GM19372 (cell line): ENCODE measurements at regions not wholly inside any gene's neighbourhood (a gene's known extent, or its start where the extent isn't known, plus 50 kb on each side); places are given as distances from the start of the nearest gene placed in this dataset.
"Not testable (repeated sequence)": the region's sequence is repeated elsewhere in the genome, so short reads cannot be mapped to it uniquely, and the experiment has no call there.

Experiments used
- ATAC-seq: cut with Tn5 transposase; IDR thresholded peaks from one replicate; pipeline ENCODE4 v1.9.1; 2021; ENCODE audit warnings: mild to moderate bottlenecking, low read depth, moderate library complexity; ENCODE audit not compliant: unreplicated experiment

DNA sequence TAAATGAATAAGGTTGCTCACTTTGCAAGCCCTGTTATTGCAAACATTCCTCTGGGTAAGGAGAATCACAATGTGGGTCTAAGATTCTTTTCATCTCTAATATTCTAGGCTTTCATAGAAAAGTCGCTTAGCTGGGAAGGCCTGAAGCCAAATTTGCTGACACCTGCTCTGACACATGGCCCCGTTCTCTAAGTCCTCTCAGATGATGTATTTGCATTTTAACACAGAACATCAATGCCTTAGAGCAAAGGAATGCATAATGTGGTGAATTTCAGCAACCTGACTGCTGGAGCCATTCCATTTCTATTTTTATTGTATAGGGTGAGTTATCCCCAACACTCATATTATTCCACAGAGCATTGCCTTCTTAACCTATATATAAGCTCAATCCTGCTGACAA, 682.1 kb upstream of the NRP1 start:
- ATAC-seq = no peak

DNA sequence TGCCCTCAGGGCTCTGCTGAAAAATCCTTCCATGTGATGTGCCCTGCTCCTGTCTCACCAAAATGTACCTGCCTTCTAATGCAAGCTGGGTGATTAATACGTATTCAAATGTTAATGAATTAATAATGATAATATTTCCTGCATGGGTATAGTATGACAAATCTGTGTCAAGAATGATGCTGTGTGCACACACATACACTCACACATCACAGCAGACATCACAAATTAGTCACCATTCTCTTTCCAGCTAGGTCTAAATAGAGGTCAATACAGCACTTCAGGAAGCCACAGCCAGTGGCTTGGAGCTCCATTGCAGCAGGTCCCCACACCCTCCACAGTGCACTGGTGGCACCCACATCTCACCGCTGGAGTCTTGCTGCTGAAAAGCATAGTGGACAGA, 681.2 kb upstream of the NRP1 start:
- ATAC-seq = no peak

DNA sequence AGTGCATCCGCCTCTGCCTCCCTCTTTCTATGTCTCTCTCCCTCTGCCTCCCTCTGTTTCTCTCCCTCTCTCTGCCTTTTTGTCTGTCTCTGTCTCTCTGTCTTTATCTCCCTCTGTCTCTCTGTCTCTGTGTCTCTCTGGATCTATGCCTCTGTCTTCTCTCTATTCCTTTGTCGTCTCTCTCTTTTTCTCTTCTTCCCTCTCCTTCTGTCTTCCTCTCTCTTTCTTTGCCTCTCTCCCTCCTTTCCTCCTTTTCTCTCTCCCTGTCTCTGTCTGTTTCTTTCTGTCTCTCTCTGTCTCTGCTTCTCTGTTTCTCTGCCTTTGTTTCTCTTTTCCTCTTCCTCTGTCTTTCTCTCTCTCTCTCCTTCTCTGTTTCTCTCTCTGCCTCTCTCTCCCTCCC, 678.8 kb upstream of the NRP1 start:
- no peak for ATAC-seq

DNA sequence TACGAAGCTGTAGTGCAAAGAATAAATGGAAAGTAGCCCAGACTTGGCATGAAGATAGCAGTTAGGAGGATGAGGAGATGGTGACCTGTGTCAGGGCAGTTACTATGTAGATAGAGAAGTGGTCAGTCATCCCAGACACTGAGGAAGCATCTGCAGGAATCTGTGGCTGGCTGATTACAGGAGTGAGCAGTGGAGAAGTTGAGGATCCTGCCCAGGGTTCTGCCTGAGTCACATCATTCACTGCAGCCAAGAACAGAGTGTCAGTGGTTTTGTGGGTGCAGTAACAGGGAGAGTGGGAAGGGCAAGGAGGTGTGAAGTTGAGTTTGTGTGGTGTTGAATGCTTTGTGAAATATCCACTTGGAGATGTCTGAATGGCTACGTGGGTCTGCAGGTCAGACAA, 676.4 kb upstream of the NRP1 start:
- no peak for ATAC-seq

DNA sequence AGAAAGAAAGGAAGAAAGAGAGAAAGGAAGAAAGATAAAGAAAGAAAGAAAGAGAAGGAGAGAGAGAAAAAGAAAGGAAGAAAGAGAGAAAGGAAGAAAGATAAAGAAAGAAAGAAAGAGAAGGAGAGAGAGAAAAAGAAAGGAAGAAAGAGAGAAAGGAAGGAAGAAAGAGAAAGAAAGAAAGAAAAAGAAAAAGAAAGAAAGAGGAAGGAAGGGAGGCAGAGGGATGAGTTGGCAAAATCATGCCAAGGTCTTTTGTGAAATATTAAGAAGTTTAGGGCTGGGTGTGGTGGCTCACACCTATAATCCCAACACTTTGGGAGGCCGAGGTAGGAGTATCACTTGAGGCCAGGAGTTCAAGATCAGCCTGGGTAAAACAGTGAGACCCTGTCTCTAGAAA, 675.8 kb upstream of the NRP1 start:
- ATAC-seq = not testable (repeated sequence)

DNA sequence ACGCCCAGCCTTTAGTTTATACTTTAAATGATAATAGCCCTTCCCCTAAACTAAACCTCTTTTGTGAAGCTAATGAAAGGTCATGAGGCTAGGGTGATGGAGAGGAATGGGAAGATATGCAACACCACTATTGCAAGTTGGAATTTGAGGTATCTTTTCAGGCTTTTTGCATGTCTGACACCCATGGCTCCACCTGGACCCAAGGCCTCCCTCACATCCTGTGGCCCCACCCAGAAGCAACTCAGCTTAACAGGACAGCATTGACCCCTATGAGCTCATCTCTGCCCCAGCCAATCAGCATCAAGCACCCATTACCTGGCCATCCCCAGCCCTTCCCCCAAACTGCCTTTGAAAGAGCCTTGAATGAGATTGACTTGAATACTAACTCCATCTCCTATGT, 674.2 kb upstream of the NRP1 start:
- no peak for ATAC-seq

DNA sequence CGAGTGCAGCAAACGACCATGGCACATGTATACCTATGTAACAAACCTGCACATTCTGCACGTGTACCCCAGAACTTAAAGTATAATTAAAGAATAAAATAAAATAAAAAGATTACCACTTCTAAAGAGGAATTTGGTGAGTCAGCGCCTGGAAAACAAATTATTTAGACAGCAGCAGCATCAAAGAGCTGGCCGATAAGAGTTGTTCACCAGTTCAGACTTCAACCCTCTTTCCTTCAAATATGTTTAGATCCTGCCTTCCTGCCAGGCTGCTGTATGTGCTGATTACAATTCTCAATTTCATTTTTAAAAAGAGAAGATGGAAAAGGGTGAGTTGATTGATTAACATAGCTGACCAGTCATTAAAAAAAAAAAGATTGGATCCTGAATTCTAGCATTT, 672.0 kb upstream of the NRP1 start:
- ATAC-seq = no peak

DNA sequence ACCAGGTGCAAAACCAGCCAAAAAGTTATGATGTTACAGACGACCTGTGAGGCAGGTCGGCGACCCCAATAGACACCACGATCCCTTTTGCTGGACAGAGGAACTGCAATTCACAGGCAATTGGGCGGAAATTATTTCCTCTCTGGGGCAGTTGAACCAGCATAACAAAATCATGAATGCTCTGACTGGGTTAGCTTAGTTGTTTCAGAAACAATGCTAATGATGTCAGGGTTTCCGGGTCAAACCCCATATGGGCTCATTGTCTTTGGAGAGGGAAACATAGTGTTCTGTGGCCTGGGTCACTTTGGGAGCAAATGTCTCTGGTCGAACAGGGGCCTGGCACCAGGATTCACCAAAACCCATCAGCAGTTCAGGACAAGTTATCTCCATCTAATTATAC, 669.1 kb upstream of the NRP1 start:
- ATAC-seq = no peak

DNA sequence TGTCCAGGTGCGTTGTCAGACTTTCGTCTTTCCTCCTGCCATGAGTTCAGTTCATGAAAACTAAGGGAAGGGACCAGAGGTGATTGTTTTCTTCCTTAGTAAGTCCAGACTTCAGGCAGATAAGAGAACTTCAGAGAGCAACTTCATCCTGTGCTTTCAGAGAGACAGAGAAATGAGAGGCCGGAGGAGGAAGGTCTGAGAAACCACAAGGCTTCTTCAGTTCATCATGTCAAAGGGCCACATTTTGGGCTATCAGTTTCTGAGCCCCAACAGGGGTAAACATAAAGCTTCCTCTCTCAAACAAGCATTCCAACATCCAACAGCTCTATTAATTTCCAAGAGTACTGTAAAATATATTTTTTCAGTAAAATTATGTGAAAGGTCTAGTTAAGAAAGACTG, 668.4 kb upstream of the NRP1 start:
- no peak for ATAC-seq

DNA sequence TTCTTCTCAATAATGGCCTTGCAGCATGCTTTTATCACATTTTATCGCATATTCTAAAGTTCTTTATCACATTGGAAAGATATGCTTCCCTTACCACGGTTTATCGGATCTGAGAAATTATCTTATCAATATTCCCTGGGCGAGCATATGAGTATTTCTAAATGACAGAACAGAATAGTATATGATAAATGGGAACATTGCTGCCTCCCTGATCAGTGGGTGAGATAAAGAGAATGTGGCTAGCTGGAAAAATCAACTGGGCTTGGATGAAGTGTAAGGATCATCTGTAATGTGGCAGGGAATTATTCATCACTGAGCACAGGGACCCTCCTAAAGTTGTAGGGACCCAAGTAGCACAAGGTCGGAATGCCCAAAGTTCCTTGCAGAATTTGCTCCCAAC, 667.4 kb upstream of the NRP1 start:
- ATAC-seq = no peak

DNA sequence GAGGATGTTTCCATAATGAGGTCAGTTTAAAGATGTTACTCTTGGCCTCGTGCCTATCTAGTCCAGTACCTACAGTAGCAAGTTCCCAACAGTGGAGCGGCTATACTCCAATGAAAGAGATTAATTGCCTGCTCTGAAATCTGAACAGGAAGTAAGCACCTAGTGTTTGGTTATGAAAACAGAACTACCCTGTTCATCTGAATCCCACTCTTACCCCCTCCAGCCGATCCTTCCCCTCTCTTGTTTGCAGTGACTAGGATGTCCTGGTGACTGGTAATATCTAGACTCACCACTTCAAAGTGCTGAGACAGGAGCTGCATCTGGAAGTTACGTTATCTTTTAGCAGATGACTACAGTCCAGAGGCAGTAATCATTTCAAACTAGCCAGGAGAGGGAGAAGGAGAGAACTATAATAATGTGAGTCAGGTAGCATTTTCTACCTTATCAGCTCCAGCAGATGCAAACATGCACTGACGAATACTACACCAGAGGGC, 666.7 kb upstream of the NRP1 start:
- ATAC-seq = no peak

DNA sequence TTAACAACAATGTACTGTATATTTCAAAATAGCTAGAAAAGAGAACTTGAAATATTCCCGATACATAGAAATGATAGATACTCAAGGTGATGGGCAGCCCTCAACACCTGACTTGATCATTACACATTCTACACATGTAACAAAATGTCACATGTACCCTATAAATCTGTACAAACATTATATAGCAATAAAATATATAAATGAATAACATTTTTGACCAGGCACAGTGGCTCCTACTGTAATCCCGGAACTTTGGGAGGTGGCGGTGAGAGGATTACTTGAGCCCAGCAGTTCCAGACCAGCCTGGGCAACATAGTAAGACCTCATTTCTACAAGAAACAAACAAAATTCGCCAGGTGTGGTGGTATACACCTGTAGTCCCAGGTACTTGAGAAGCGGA, 659.5 kb upstream of the NRP1 start:
- ATAC-seq = no peak

DNA sequence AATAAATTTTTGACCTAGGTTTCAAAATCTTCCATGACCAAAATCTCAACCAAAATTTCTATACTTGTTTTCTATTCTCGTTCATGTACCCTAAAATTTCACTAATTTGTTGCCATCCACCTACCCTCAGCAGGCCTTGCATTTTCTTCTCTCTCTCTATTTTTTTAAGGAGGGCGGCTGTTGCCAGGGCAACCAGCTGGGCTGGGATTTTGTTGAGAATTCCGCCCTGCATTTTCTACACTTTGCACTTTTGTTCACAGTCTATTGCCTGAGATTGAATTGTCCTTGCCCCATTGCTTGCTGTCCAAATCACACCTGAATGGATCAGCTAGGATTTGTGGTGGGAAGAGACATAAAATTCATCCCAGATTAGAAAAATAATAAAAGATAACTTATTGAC, 657.5 kb upstream of the NRP1 start:
- ATAC-seq = no peak

DNA sequence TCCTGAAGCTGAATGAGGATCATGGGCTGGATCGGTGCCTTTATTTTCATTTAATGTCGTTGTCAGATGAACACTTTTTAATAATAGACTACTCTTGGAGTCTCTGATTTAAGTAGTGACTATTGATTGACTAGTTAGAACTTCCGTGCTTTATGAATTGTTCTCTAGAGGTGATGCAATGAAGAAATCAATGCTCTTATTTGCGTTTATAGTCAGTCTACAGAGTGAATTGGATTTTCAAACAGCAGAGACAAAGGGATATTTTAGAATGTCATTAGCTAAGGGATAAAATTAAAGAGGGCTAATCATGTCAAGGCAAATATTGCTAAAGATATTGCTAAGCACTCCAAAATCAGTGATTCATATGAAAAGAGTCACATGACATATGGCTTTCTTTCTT, 652.0 kb upstream of the NRP1 start:
- ATAC-seq = no peak

DNA sequence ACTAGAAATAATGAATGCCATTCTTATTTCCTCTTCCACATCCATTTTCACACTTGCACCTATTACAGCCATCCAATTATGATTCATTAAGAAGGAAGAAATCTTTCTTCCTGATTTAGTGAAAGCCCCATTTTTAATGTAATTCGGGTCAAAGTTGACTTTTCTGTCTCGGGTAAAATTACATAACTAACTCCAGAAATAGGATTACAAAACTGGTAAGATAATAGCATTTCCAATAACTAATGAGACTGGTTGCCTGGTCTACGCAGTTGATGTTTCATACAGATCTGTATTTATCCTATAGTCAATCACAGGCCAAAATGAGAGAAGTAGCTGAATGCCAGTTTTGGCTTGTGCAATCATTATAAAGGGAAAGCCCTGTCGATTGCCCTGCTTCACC, 651.5 kb upstream of the NRP1 start:
- no peak for ATAC-seq

DNA sequence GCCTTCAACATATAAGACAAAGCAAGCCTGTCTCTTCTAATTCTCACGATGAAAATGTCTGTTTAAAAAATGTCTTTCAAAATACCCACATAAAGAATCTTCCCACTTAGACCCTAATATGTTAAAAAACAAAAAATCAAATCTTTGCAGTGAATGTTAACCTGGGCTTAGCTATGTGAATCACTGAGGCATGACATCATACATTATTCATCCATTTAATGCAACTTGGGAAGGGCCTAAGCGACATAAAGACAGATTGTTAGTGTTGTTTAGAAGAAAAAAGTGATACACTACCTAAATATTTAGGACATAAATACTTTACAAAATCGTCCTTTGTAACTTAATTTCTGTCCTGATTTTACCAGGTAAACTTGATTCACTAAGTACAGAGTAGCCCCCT, 648.5 kb upstream of the NRP1 start:
- ATAC-seq = no peak

DNA sequence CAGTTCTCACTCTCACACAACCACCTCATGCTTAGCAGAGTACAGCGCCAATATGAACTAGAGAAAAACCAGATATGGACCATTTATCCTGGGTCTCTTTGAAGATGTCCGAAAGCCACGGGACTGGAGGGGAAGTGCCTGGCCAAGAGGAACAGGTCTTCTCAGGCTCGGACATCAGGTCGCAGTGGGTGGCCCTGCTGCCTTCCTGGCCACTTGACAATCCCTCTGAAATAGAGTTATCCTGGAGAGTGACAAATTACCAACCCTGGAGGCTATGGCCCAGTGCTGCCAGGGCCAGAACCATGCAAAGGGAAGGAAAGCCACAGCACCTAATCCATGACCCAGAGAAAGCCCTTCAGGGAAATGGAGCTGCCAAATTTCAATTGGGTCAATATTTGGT, 646.8 kb upstream of the NRP1 start:
- no peak for ATAC-seq

DNA sequence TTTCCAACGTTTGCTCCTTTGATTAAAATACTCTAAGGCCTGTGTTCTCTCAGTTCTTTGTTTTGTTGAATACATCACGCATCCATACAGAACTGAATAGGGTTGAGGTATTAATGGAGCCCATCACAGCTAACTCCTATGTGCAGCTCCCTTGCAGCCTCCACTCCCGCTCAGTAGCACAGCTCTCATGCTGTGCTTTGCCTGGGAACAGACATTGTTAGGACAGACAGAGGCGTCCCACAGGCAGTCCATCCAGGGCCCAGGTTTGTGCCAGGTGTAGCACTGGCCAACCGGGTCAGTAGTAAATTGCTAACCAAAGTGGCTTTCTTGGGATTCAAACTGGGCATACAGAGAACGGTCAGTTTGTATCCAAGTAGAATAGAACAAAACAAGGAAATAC, 644.7 kb upstream of the NRP1 start:
- no peak for ATAC-seq

DNA sequence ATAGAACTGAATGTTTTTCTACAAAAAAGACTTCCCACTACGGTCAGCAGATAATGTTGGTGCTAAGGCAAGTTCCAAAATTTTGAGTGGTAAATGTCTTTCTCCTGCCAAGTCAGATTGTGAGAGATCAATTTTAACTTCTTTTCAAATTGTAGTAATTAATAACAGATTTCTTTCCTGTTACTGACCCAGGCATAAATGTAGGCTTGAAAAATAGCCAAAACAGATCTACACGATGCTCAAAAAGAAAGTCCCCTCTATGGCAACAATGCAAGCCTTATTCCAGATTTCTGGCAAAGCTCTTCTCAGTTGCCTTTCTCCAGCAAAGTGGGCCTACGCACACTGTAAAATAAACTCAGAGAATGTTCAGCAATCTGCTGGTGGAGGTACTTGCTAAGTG, 641.0 kb upstream of the NRP1 start:
- ATAC-seq = no peak

DNA sequence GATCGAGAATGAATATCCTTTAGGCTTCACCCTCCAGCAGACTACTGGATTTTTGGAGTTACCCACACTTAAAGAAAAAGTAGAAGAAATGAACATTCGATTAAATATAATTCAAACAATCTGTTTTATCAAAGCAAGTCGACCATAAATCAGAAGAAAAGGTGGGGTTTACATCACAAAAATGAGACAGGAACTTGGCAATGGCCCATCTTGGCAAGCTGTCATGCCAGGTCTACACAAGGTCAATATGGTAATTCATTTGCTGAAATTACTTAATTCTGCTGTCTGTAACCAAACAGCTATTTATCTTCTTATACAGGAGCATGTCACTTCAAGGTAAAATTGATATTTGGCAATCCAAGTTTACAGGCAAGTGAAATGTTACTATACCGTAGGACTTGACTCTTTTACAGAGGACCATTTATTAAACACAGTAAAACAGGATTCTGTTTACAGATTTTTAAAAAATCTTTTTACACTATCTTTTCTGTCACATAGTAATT, 640.6 kb upstream of the NRP1 start:
- ATAC-seq = no peak

DNA sequence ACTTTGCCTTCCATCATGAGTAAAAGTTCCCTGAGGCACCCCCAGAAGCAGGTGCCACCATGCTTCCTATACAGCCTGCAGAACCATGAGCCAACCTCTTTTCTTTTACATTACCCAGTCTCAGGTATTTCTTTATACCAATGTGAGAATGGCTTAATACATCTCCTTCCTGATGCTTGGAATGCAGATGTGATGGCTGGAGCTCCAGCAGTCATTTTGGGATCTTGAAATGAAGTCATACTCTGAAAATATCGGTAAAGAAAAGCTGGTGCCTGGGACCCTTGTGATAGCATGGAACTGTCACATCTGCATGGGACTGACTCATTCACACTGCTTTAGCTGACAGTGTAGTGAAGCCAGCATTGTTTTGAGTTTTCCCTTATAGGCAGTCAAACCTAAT, 634.5 kb upstream of the NRP1 start:
- ATAC-seq = no peak

DNA sequence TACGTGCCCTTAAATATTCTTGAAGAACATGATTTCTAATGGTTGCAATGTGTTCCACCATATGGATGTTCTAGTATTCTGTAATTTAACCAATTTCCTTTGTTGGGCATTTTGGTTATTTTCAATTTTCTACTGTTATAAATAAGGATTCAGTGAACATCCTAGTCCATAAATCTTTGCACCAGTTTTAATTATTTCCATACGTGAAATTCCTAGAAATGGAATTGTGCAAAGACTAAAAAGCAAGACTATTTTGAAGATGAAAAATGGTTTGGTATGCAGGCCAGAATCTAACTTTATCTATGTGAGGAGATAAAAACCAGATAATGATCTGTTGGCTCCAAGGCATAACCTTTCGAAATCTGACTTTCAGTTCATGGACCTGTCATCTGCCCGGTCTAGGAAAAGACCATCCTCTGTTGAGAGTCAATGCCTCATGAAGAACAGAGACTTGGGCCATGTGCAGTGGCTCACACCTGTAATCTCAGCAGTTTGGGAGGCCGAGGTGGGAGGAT, 633.2 kb upstream of the NRP1 start:
- ATAC-seq = no peak

DNA sequence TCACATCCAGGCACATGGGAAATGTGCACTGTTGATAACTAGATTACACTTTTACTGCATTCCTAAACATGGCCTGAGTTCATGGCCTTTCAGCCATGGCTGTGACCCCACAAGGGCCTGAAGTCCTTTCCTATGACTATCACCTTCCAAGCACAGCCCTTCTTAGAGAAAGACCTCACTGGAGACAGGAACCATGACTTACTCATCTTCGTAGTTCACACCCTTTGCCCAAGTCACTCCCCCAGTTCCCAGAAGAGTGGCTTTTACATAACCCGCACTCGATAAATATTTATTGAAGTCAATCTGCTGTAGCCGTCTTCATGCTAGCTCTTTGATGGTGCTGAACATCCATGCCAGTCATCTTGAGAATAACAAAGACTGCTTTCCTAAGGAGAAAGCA, 632.5 kb upstream of the NRP1 start:
- ATAC-seq = no peak
